CD14-positive monocyte (primary cell): ENCODE measurements at regions not wholly inside any gene's neighbourhood (a gene's known extent, or its start where the extent isn't known, plus 50 kb on each side); places are given as distances from the start of the nearest gene placed in this dataset.
"Not testable (repeated sequence)": the region's sequence is repeated elsewhere in the genome, so short reads cannot be mapped to it uniquely, and the experiment has no call there.

Experiments used
- DNase-seq, 3 donors: peaks; one replicate each; pipeline ENCODE4 v3.0.0-alpha.2; 2011 to 2022
- H2AFZ ChIP-seq: 2 replicates; pipeline ENCODE4 v1.6.0; 2012; ENCODE audit warnings: mild to moderate bottlenecking, low read depth, low read length, inconsistent platforms; ENCODE audit not compliant: insufficient read depth, poor library complexity, severe bottlenecking
- H3K27ac ChIP-seq, 2 donors: 1 replicate in 1 of 2; 2 replicates in 1 of 2; pipeline ENCODE4 v1.5.1; 2012 to 2013; ENCODE audit warnings: low read length in 2 of 2, control low read depth in 1 of 2, inconsistent platforms in 1 of 2, low read depth in 1 of 2, mild to moderate bottlenecking in 1 of 2
- H3K27me3 ChIP-seq, 2 donors: one replicate each; pipeline versions ENCODE4 v1.6.0 to v1.6.1; 2011 to 2013; ENCODE audit warnings: low read length in 2 of 2; ENCODE audit not compliant: control insufficient read depth in 2 of 2, insufficient read depth in 2 of 2
- H3K36me3 ChIP-seq, 2 donors: replicated peaks in 1 of 2; 1 replicate in 1 of 2; 2 replicates in 1 of 2; pipeline versions ENCODE4 v1.5.1 to v1.6.1; 2012 to 2013; ENCODE audit warnings: low read length in 2 of 2, control low read depth in 1 of 2, inconsistent platforms in 1 of 2, mild to moderate bottlenecking in 1 of 2; ENCODE audit not compliant: insufficient read depth in 2 of 2, control insufficient read depth in 1 of 2
- H3K4me1 ChIP-seq, 2 donors: 1 replicate in 1 of 2; 2 replicates in 1 of 2; pipeline versions ENCODE4 v1.5.1 to v1.6.1; 2012 to 2013; ENCODE audit warnings: low read length in 2 of 2, control low read depth in 1 of 2, inconsistent platforms in 1 of 2, mild to moderate bottlenecking in 1 of 2, moderate library complexity in 1 of 2; ENCODE audit not compliant: insufficient read depth in 2 of 2, control insufficient read depth in 1 of 2
- H3K4me2 ChIP-seq: replicated peaks from 2 replicates; pipeline ENCODE3; 2012; ENCODE audit warnings: low read length, moderate library complexity, mild to moderate bottlenecking; ENCODE audit not compliant: poor library complexity, severe bottlenecking; ENCODE audit errors: extremely low read depth
- H3K4me3 ChIP-seq, 3 experiments: fragments of 200-600 bp in 1 of 3; sonication (generic) in 1 of 3; replicated peaks in 1 of 3; 1 replicate in 2 of 3; 2 replicates in 1 of 3; pipeline ENCODE4 v1.5.1; 2011 to 2013; ENCODE audit warnings: low read length in 3 of 3, mild to moderate bottlenecking in 3 of 3, control low read depth in 2 of 3, low read depth in 2 of 3, inconsistent platforms in 1 of 3, moderate library complexity in 1 of 3
- H3K79me2 ChIP-seq: 2 replicates; pipeline ENCODE4 v1.6.0; 2012; ENCODE audit warnings: mild to moderate bottlenecking, control low read depth, inconsistent platforms, low read length, moderate library complexity; ENCODE audit not compliant: insufficient read depth
- H3K9ac ChIP-seq: 2 replicates; pipeline ENCODE4 v1.6.0; 2017; ENCODE audit warnings: low read length, mild to moderate bottlenecking; ENCODE audit not compliant: insufficient read depth, poor library complexity, severe bottlenecking
- H3K9me3 ChIP-seq, 2 donors: replicated peaks in 1 of 2; 1 replicate in 1 of 2; 2 replicates in 1 of 2; pipeline versions ENCODE4 v1.5.1 to v1.6.1; 2012 to 2013; ENCODE audit warnings: low read length in 2 of 2, control low read depth in 1 of 2; ENCODE audit not compliant: control insufficient read depth in 1 of 2, insufficient read depth in 1 of 2
- H4K20me1 ChIP-seq: 2 replicates; pipeline ENCODE4 v1.6.0; 2012; ENCODE audit warnings: mild to moderate bottlenecking, low read length, control low read depth, moderate library complexity; ENCODE audit not compliant: insufficient read depth
- H3K27ac Mint-ChIP-seq, 7 donors: one replicate each; pipeline ENCODE4 v1.8.0; 2020; ENCODE audit warnings: mild to moderate bottlenecking in 7 of 7, mixed read lengths in 7 of 7, moderate library complexity in 6 of 7, inconsistent platforms in 2 of 7
- H3K27me3 Mint-ChIP-seq, 3 donors: one replicate each; pipeline ENCODE4 v1.8.0; 2021 to 2022; ENCODE audit warnings: low read depth in 3 of 3, mild to moderate bottlenecking in 3 of 3, mixed read lengths in 3 of 3, moderate library complexity in 3 of 3, inconsistent platforms in 1 of 3
- H3K36me3 Mint-ChIP-seq, 2 donors: one replicate each; pipeline ENCODE4 v1.8.0; 2020; ENCODE audit warnings: mixed read lengths in 2 of 2, inconsistent platforms in 1 of 2, mild to moderate bottlenecking in 1 of 2
- H3K4me1 Mint-ChIP-seq: one replicate; pipeline ENCODE4 v1.8.0; 2020; ENCODE audit warnings: mild to moderate bottlenecking, mixed read lengths
- H3K4me3 Mint-ChIP-seq, 2 donors: one replicate each; pipeline ENCODE4 v1.8.0; 2020; ENCODE audit warnings: mild to moderate bottlenecking in 2 of 2, mixed read lengths in 2 of 2, moderate library complexity in 1 of 2
- H3K9me3 Mint-ChIP-seq, 7 donors: one replicate each; pipeline ENCODE4 v1.8.0; 2020 to 2022; ENCODE audit warnings: mixed read lengths in 7 of 7, mild to moderate bottlenecking in 6 of 7, moderate library complexity in 6 of 7, inconsistent platforms in 2 of 7
- WGBS: methylation state at CpG from one replicate; pipeline ENCODE4 v1.1.5; 2013; ENCODE audit warnings: missing lambda C conversion rate; ENCODE audit not compliant: insufficient coverage; 5-methylcytosine and 5-hydroxymethylcytosine counted together
- intact Hi-C, 2 donors: fragments of 100-400 bp; cut with micrococcal nuclease; formaldehyde crosslinking; loops; one replicate each; pipeline versions ENCODE4 v1.15.0 to v1.15.1; 2023
- TF ChIP-seq, protein P1 (sequence below): fragments of 200-600 bp; IDR thresholded peaks from one replicate; pipeline ENCODE4 v1.8.0; 2022; ENCODE audit warnings: antibody characterized with exemption, mild to moderate bottlenecking

DNA sequence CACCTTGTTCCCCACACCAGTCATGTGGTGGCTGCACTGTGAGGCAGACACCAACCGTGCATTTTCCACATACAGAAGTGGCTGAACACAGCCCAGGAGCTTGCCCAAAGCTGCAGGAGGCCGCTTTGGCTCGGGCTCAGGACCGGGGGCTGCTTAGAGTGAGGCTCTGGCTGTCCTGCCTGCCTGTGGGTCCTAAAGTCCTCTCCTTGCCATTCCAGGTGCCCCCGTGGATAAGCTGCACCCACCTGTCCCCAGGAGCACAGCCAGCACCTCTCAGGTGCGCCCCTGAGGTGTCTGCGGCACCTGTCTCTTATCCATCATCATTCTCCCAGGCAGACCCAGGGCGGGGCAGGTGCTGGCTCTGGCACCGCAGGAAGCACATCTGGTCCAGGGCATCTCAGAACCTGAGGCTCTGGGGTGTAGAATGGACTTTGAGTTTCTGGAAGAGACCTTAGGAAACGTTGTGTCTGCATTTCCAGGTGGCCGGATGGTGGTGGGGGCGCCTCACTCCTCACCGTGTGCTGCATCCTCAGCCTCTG, 180.5 kb upstream of the ZNF469 start:
- WGBS = 80% methylated on average over 9 of the region's 13 CpGs
- H3K9me3 ChIP-seq = no peaks in the 10 kb centered on the region
- no peak overlapping the region for H3K27ac Mint-ChIP-seq
- no peaks in the 10 kb centered on the region for H3K27me3 ChIP-seq
- no peak overlapping the region for H3K4me3 ChIP-seq
- H3K36me3 Mint-ChIP-seq = no peaks in the 10 kb centered on the region
- no peaks in the 10 kb centered on the region for H3K36me3 ChIP-seq
- no peak for DNase-seq
- no peak overlapping the region for H3K27ac ChIP-seq
- no peaks in the 10 kb centered on the region for H4K20me1 ChIP-seq
- no peak overlapping the region for H3K4me2 ChIP-seq
- TF ChIP-seq, protein P1, sequence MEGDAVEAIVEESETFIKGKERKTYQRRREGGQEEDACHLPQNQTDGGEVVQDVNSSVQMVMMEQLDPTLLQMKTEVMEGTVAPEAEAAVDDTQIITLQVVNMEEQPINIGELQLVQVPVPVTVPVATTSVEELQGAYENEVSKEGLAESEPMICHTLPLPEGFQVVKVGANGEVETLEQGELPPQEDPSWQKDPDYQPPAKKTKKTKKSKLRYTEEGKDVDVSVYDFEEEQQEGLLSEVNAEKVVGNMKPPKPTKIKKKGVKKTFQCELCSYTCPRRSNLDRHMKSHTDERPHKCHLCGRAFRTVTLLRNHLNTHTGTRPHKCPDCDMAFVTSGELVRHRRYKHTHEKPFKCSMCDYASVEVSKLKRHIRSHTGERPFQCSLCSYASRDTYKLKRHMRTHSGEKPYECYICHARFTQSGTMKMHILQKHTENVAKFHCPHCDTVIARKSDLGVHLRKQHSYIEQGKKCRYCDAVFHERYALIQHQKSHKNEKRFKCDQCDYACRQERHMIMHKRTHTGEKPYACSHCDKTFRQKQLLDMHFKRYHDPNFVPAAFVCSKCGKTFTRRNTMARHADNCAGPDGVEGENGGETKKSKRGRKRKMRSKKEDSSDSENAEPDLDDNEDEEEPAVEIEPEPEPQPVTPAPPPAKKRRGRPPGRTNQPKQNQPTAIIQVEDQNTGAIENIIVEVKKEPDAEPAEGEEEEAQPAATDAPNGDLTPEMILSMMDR = no peak
- intact Hi-C loops = no loop called here
- no peaks in the 10 kb centered on the region for H3K4me1 Mint-ChIP-seq
- H3K4me1 ChIP-seq = no peaks in the 10 kb centered on the region
- no peaks in the 10 kb centered on the region for H3K79me2 ChIP-seq
- H2AFZ ChIP-seq = no peak overlapping the region
- H3K27me3 Mint-ChIP-seq = peaks cover 1 to 6% (median 4%) of the 10 kb centered on the region in 3 donors
- peaks cover 0 to 1% (median 0%) of the 10 kb centered on the region in 7 donors for H3K9me3 Mint-ChIP-seq
- H3K9ac ChIP-seq = no peak overlapping the region
- H3K4me3 Mint-ChIP-seq = no peak overlapping the region

GRCh38 chr16:88202856-88203681, 179.7 kb upstream of the ZNF469 start:
- H3K36me3 Mint-ChIP-seq, H3K36me3 ChIP-seq, H3K9me3 Mint-ChIP-seq, H3K4me2 ChIP-seq, H3K27ac ChIP-seq, H3K4me1 ChIP-seq, H3K79me2 ChIP-seq, H3K27me3 ChIP-seq, H3K4me1 Mint-ChIP-seq, intact Hi-C loops, H3K4me3 Mint-ChIP-seq, H4K20me1 ChIP-seq, H3K27me3 Mint-ChIP-seq, H2AFZ ChIP-seq, H3K4me3 ChIP-seq, H3K27ac Mint-ChIP-seq, H3K9me3 ChIP-seq, DNase-seq, H3K9ac ChIP-seq: not testable (repeated sequence)
- WGBS = 87% methylated on average over 23 of the region's 37 CpGs

DNA sequence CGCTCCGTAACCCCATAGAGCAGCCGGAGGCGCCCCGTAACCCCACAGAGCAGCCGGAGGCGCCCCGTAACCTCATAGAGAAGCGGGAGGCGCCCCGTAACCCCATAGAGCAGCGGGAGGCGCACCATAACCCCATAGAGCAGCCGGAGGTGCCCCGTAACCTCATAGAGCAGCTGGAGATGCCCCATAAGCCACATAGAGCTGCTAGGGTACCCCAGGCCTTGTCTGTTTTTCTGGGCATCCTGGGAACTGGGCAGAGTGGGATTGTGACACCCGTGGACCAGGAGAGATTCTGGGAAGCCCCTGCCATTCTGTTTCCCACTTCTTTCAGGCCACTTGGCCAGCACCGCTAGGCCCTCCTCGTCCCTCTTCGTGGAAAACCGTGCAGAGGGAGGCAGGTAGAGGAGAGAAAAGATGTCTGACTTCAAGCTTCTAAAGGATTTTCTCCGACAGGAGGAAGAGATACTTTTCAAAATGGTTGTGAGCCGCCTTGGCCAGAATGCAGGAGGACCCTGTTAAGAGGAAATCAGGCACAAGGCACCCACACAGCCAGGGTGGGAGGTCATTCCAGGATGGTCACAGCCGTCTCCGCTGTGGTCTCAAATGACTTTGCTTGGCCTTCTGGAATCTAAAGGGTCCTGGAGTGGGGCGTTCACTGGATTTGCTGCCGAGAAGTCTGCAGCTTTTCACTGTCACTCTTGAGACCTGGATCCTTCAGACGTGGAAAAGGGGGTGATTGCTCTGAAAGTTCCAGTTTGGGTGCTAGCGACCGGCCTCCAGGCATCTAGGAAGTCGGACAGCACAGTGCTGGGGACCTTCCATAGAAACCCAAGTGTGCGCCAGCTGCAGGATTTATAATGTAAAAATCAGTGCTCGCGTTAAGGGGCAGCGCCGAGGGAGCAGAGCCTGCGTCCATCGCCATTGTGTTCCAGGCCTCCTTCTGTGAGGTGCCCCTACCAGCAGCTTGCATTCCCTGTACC, 178.3 kb upstream of the ZNF469 start:
- intact Hi-C loops, H3K79me2 ChIP-seq, H3K9me3 Mint-ChIP-seq, H3K27me3 ChIP-seq, H3K9ac ChIP-seq, H3K4me3 ChIP-seq, H3K4me1 ChIP-seq, H3K27ac ChIP-seq, H3K27ac Mint-ChIP-seq, H3K27me3 Mint-ChIP-seq, H3K4me1 Mint-ChIP-seq, H3K4me3 Mint-ChIP-seq, H3K9me3 ChIP-seq, DNase-seq, H3K36me3 ChIP-seq, H2AFZ ChIP-seq, H3K36me3 Mint-ChIP-seq, H4K20me1 ChIP-seq, H3K4me2 ChIP-seq: not testable (repeated sequence)
- 95% methylated on average over 18 of the region's 37 CpGs for WGBS
